Astrocyte of the cerebellum (primary cell): ENCODE measurements at regions not wholly inside any gene's neighbourhood (a gene's known extent, or its start where the extent isn't known, plus 50 kb on each side); places are given as distances from the start of the nearest gene placed in this dataset.

Experiments used
- DNase-seq: peaks from one replicate; pipeline ENCODE4 v3.0.0-alpha.2; 2011; ENCODE audit warnings: low read depth
- H3K4me3 ChIP-seq: 2 replicates; pipeline ENCODE4 v1.5.1; 2011; ENCODE audit warnings: mild to moderate bottlenecking, low read depth, low read length, moderate library complexity
- CTCF ChIP-seq: IDR thresholded peaks from 2 replicates; pipeline ENCODE4 v1.5.1; 2012; ENCODE audit warnings: low read length, low read depth, moderate library complexity, mild to moderate bottlenecking; ENCODE audit errors: missing control alignments
- in situ Hi-C: cut with HindIII; loops from 2 replicates; pipeline ENCODE4 v1.10.0; 2017; ENCODE audit warnings: low sequenced_read_pairs

- H3K4me3 ChIP-seq: no peak overlapping the region
- no peak for DNase-seq
- TF ChIP-seq CTCF: no peak
- in situ Hi-C loops: no loop called here
Observed at GRCh38 chr15:88707771-88708654, 69.2 kb downstream of the ISG20 start.

GRCh38 chr15:88708655-88709054, 69.8 kb downstream of the ISG20 start:
- no peak for TF ChIP-seq CTCF
- in situ Hi-C loops: no loop called here
- no peak for DNase-seq
- H3K4me3 ChIP-seq: no peak overlapping the region

- no peak for DNase-seq
- H3K4me3 ChIP-seq: no peak overlapping the region
- no peak for TF ChIP-seq CTCF
- in situ Hi-C loops: no loop called here
Observed at GRCh38 chr15:88710027-88710715, 71.4 kb downstream of the ISG20 start.

GRCh38 chr15:88711806-88712205, 73.0 kb downstream of the ISG20 start:
- H3K4me3 ChIP-seq: no peak overlapping the region
- in situ Hi-C loops: no loop called here
- no peak for DNase-seq
- TF ChIP-seq CTCF: no peak

- no peak overlapping the region for H3K4me3 ChIP-seq
- no peak for DNase-seq
- in situ Hi-C loops: no loop called here
- TF ChIP-seq CTCF: no peak
Observed at GRCh38 chr15:88714782-88715372, 76.1 kb downstream of the ISG20 start.

- no peak overlapping the region for H3K4me3 ChIP-seq
- in situ Hi-C loops: no loop called here
- no peak for TF ChIP-seq CTCF
- DNase-seq: no peak
Observed at GRCh38 chr15:88716543-88717381, 77.9 kb downstream of the ISG20 start.
